Naive thymus-derived CD4-positive, alpha-beta T cell (primary cell): ENCODE measurements at regions not wholly inside any gene's neighbourhood (a gene's known extent, or its start where the extent isn't known, plus 50 kb on each side); places are given as distances from the start of the nearest gene placed in this dataset.

Experiments
- ATAC-seq: fragments of 150-1000 bp; cut with Tn5 transposase; 2 replicates; pipeline ENCODE4 v1.10.0; 2021; ENCODE audit warnings: mild to moderate bottlenecking, moderate library complexity
- CTCF ChIA-PET: fragments of 350-600 bp; sonication (Branson Sonifier 250); formaldehyde crosslinking; loops from one replicate; lab custom pipeline; 2021; ENCODE audit warnings: antibody characterized with exemption; lab: Charles Lee
- POLR2A ChIA-PET: fragments of 350-600 bp; sonication (Branson Sonifier 250); formaldehyde crosslinking; loops from one replicate; lab custom pipeline; 2021; ENCODE audit warnings: antibody characterized with exemption, inconsistent platforms; lab: Charles Lee
- DNase-seq, 9 donors: peaks; one replicate each; pipeline versions ENCODE4 v3.0.0 to v3.0.0-alpha.2; 2020 to 2022; ENCODE audit warnings: mixed read lengths in 1 of 9
- H3K27ac ChIP-seq: one replicate; pipeline ENCODE4 v1.7.0; 2013; ENCODE audit warnings: mild to moderate bottlenecking, low read depth, low read length, moderate library complexity
- H3K27me3 ChIP-seq, 2 donors: one replicate each; pipeline ENCODE4 v1.7.0; 2013; ENCODE audit warnings: low read length in 2 of 2, mild to moderate bottlenecking in 2 of 2, moderate library complexity in 2 of 2; ENCODE audit not compliant: control insufficient read depth in 2 of 2, insufficient read depth in 2 of 2
- H3K36me3 ChIP-seq, 3 experiments: 1 replicate in 2 of 3; 2 replicates in 1 of 3; pipeline ENCODE4 v1.7.0; 2013; ENCODE audit warnings: low read length in 3 of 3, mild to moderate bottlenecking in 3 of 3, moderate library complexity in 1 of 3; ENCODE audit not compliant: insufficient read depth in 3 of 3, control insufficient read depth in 2 of 3
- H3K4me1 ChIP-seq, 2 donors: one replicate each; pipeline ENCODE4 v1.7.0; 2013; ENCODE audit warnings: low read length in 2 of 2, mild to moderate bottlenecking in 2 of 2, moderate library complexity in 1 of 2; ENCODE audit not compliant: control insufficient read depth in 2 of 2, insufficient read depth in 2 of 2
- H3K4me3 ChIP-seq: 2 replicates; pipeline ENCODE4 v1.7.0; 2013; ENCODE audit warnings: mild to moderate bottlenecking, low read length
- H3K9me3 ChIP-seq, 3 experiments: 1 replicate in 2 of 3; 2 replicates in 1 of 3; pipeline ENCODE4 v1.7.0; 2013; ENCODE audit warnings: low read length in 3 of 3; ENCODE audit not compliant: control insufficient read depth in 2 of 3
- H3K27ac Mint-ChIP-seq, 9 donors: one replicate each; pipeline ENCODE4 v1.8.0; 2020 to 2022; ENCODE audit warnings: mixed read lengths in 9 of 9, mild to moderate bottlenecking in 8 of 9, moderate library complexity in 5 of 9, inconsistent platforms in 2 of 9
- H3K27me3 Mint-ChIP-seq, 5 donors: one replicate each; pipeline ENCODE4 v1.8.0; 2021 to 2022; ENCODE audit warnings: mixed read lengths in 5 of 5, mild to moderate bottlenecking in 1 of 5
- H3K36me3 Mint-ChIP-seq, 5 donors: one replicate each; pipeline ENCODE4 v1.8.0; 2020 to 2022; ENCODE audit warnings: mixed read lengths in 5 of 5, mild to moderate bottlenecking in 3 of 5, inconsistent platforms in 1 of 5
- H3K4me1 Mint-ChIP-seq, 7 donors: one replicate each; pipeline ENCODE4 v1.8.0; 2020 to 2022; ENCODE audit warnings: mixed read lengths in 7 of 7, mild to moderate bottlenecking in 3 of 7, inconsistent platforms in 1 of 7
- H3K4me3 Mint-ChIP-seq, 10 donors: one replicate each; pipeline ENCODE4 v1.8.0; 2020 to 2022; ENCODE audit warnings: mild to moderate bottlenecking in 10 of 10, mixed read lengths in 10 of 10, moderate library complexity in 6 of 10, inconsistent platforms in 2 of 10
- H3K9me3 Mint-ChIP-seq, 11 donors: one replicate each; pipeline ENCODE4 v1.8.0; 2020 to 2022; ENCODE audit warnings: mixed read lengths in 11 of 11, mild to moderate bottlenecking in 4 of 11, inconsistent platforms in 1 of 11, moderate library complexity in 1 of 11
- intact Hi-C, 2 donors: fragments of 100-400 bp; cut with micrococcal nuclease; formaldehyde crosslinking; loops; one replicate each; pipeline ENCODE4 v1.15.1; 2023

- peaks cover 0 to 14% (median 0%) of the 10 kb centered on the region in 5 donors for H3K36me3 Mint-ChIP-seq
- peak overlapping the region; percentile 84 to 94 (median 88) for H3K4me3 Mint-ChIP-seq
- DNase-seq (peak in 6 of 9 donors; percentile 8 to 28 (median 23)), ATAC-seq (no peak)
- Histone ChIP-seq H3K4me1 (peaks cover 7 to 14% of the 10 kb centered on the region in 2 donors), H3K36me3 (no peaks in the 10 kb centered on the region), H3K9me3 (no peaks in the 10 kb centered on the region), H3K4me3 (peak overlapping the region; percentile 61), H3K27ac (no peak overlapping the region), H3K27me3 (no peaks in the 10 kb centered on the region)
- ChIA-PET POLR2A (interaction anchor here (1.2 kb wide), 1 partner anchor 249 kb away, joined by 3 read pairs; no protein-coding TSS in a partner anchor), CTCF (interaction anchor here (1.8 kb wide), 1 partner anchor 57 kb away, joined by 4 read pairs; no protein-coding TSS in a partner anchor)
- intact Hi-C loops, result loop anchor here (2.0 to 10.0 kb wide), 12 partner anchors 55 to 1713 kb away; partner anchors contain the start of genes HIBADH (in 2 of the 2), CBX3 (in 1 of the 2), CYCS (in 1 of the 2) and HNRNPA2B1 (in 1 of the 2)
- peaks cover 0 to 4% (median 0%) of the 10 kb centered on the region in 11 donors for H3K9me3 Mint-ChIP-seq
- peaks cover 2 to 21% (median 7%) of the 10 kb centered on the region in 5 donors for H3K27me3 Mint-ChIP-seq
- peaks cover 16 to 31% (median 20%) of the 10 kb centered on the region in 7 donors for H3K4me1 Mint-ChIP-seq
- peak overlapping the region; percentile 21 to 91 (median 36) for H3K27ac Mint-ChIP-seq
Observed at GRCh38 chr7:25949736-25950487, 202.1 kb upstream of the NFE2L3 start.

GRCh38 chr7:25950488-25951413, 201.2 kb upstream of the NFE2L3 start:
- Histone ChIP-seq H3K4me1 (peaks cover 7 to 14% of the 10 kb centered on the region in 2 donors), H3K27ac (peak overlapping the region; percentile 45), H3K27me3 (no peaks in the 10 kb centered on the region), H3K4me3 (peak overlapping the region; percentile 61), H3K36me3 (no peaks in the 10 kb centered on the region), H3K9me3 (no peaks in the 10 kb centered on the region)
- Mint-ChIP-seq H3K27ac (peak overlapping the region in 8 of 9 donors; percentile 21 to 87 (median 80)), H3K4me1 (peaks cover 16 to 31% (median 20%) of the 10 kb centered on the region in 7 donors), H3K4me3 (peak overlapping the region; percentile 87 to 94 (median 93)), H3K36me3 (peaks cover 0 to 14% (median 0%) of the 10 kb centered on the region in 5 donors), H3K9me3 (peaks cover 0 to 4% (median 0%) of the 10 kb centered on the region in 11 donors), H3K27me3 (peaks cover 0 to 21% (median 5%) of the 10 kb centered on the region in 5 donors)
- peak; percentile 70 to 94 (median 87) for DNase-seq
- intact Hi-C loops, result loop anchor here (1.0 to 10.0 kb wide), 18 partner anchors 56 to 1790 kb away; partner anchors contain the start of genes HIBADH (in 2 of the 2), HNRNPA2B1 (in 2 of the 2), CBX3 (in 1 of the 2) and CYCS (in 1 of the 2)
- ChIA-PET POLR2A (interaction anchor here (0.6 kb wide), 1 partner anchor 251 kb away, joined by 5 read pairs; the partner anchor contains the start of gene CBX3), CTCF (no interaction called here)
- peak; percentile 99 for ATAC-seq

- H3K27me3 Mint-ChIP-seq, result peaks cover 0 to 25% (median 5%) of the 10 kb centered on the region in 5 donors
- peaks cover 0 to 13% (median 0%) of the 10 kb centered on the region in 5 donors for H3K36me3 Mint-ChIP-seq
- Histone ChIP-seq H3K36me3 (no peaks in the 10 kb centered on the region), H3K9me3 (no peaks in the 10 kb centered on the region), H3K27ac (peak overlapping the region; percentile 52), H3K27me3 (no peaks in the 10 kb centered on the region), H3K4me1 (peaks cover 7 to 14% of the 10 kb centered on the region in 2 donors), H3K4me3 (peak overlapping the region; percentile 43)
- POLR2A ChIA-PET, result interaction anchor here (0.6 kb wide), 1 partner anchor 250 kb away, joined by 5 read pairs; the partner anchor contains the start of gene CBX3
- peak overlapping the region; percentile 37 to 94 (median 80) for H3K4me3 Mint-ChIP-seq
- intact Hi-C loops, result loop anchor here (1.0 to 10.0 kb wide), 18 partner anchors 57 to 1789 kb away; partner anchors contain the start of genes HIBADH (in 2 of the 2), HNRNPA2B1 (in 2 of the 2), CBX3 (in 1 of the 2) and CYCS (in 1 of the 2)
- ATAC-seq (no peak), DNase-seq (no peak)
- peaks cover 16 to 31% (median 20%) of the 10 kb centered on the region in 7 donors for H3K4me1 Mint-ChIP-seq
- H3K27ac Mint-ChIP-seq, result peak overlapping the region in 5 of 9 donors; percentile 45 to 81 (median 77)
- peaks cover 0 to 4% (median 0%) of the 10 kb centered on the region in 11 donors for H3K9me3 Mint-ChIP-seq
- CTCF ChIA-PET, result no interaction called here
Observed at GRCh38 chr7:25951414-25952260, 200.4 kb upstream of the NFE2L3 start.

- H3K27ac ChIP-seq, result no peak overlapping the region
- H3K36me3 ChIP-seq, result no peaks in the 10 kb centered on the region
- Mint-ChIP-seq H3K4me3 (peak overlapping the region; percentile 44 to 94 (median 65)), H3K9me3 (peaks cover 0 to 4% (median 0%) of the 10 kb centered on the region in 11 donors), H3K36me3 (peaks cover 0 to 10% (median 0%) of the 10 kb centered on the region in 5 donors), H3K4me1 (peaks cover 16 to 31% (median 20%) of the 10 kb centered on the region in 7 donors), H3K27me3 (peaks cover 0 to 28% (median 5%) of the 10 kb centered on the region in 5 donors), H3K27ac (peak overlapping the region in 4 of 9 donors; percentile 17 to 77 (median 20))
- CTCF ChIA-PET, result no interaction called here
- H3K4me1 ChIP-seq, result peaks cover 7 to 14% of the 10 kb centered on the region in 2 donors
- no peak for ATAC-seq
- H3K27me3 ChIP-seq, result no peaks in the 10 kb centered on the region
- no peaks in the 10 kb centered on the region for H3K9me3 ChIP-seq
- POLR2A ChIA-PET, result no interaction called here
- H3K4me3 ChIP-seq, result no peak overlapping the region
- intact Hi-C loops, result loop anchor here (5.0 to 10.0 kb wide), 7 partner anchors 60 to 1710 kb away; partner anchors contain the start of genes CYCS (in 1 of the 2) and HIBADH (in 1 of the 2)
- no peak for DNase-seq
Observed at GRCh38 chr7:25952261-25953057, 199.5 kb upstream of the NFE2L3 start.

GRCh38 chr7:25953859-25954258, 198.1 kb upstream of the NFE2L3 start:
- Histone ChIP-seq H3K36me3 (no peaks in the 10 kb centered on the region), H3K4me3 (no peak overlapping the region), H3K9me3 (no peaks in the 10 kb centered on the region), H3K27ac (no peak overlapping the region), H3K27me3 (no peaks in the 10 kb centered on the region), H3K4me1 (peaks cover 7 to 14% of the 10 kb centered on the region in 2 donors)
- Mint-ChIP-seq H3K9me3 (peaks cover 0 to 4% (median 0%) of the 10 kb centered on the region in 11 donors), H3K4me1 (peaks cover 14 to 26% (median 18%) of the 10 kb centered on the region in 7 donors), H3K27me3 (peaks cover 0 to 33% (median 0%) of the 10 kb centered on the region in 5 donors), H3K27ac (no peak overlapping the region), H3K4me3 (no peak overlapping the region), H3K36me3 (peaks cover 0 to 8% (median 0%) of the 10 kb centered on the region in 5 donors)
- no peak for ATAC-seq
- no peak for DNase-seq
- CTCF ChIA-PET, result interaction anchor here (0.8 kb wide), 1 partner anchor 45 kb away, joined by 4 read pairs; no protein-coding TSS in a partner anchor
- intact Hi-C loops, result loop anchor here (5.0 to 10.0 kb wide), 7 partner anchors 62 to 1708 kb away; partner anchors contain the start of genes CYCS (in 1 of the 2) and HIBADH (in 1 of the 2)
- POLR2A ChIA-PET, result no interaction called here
